Choroid plexus epithelial cell (primary cell): ENCODE measurements at regions not wholly inside any gene's neighbourhood (a gene's known extent, or its start where the extent isn't known, plus 50 kb on each side); places are given as distances from the start of the nearest gene placed in this dataset.

Experiments used
- DNase-seq: peaks from one replicate; pipeline ENCODE4 v3.0.0-alpha.2; 2010; ENCODE audit warnings: low read depth
- H3K4me3 ChIP-seq: 2 replicates; pipeline ENCODE4 v1.5.1; 2011; ENCODE audit warnings: low read depth, mild to moderate bottlenecking, control low read depth, low read length, moderate library complexity
- TF ChIP-seq, protein P1 (sequence below): conservative IDR thresholded peaks from 2 replicates; pipeline ENCODE4 v1.5.1; 2011; ENCODE audit warnings: low read depth, mild to moderate bottlenecking, control low read depth, inconsistent platforms, low read length, moderate library complexity

DNA sequence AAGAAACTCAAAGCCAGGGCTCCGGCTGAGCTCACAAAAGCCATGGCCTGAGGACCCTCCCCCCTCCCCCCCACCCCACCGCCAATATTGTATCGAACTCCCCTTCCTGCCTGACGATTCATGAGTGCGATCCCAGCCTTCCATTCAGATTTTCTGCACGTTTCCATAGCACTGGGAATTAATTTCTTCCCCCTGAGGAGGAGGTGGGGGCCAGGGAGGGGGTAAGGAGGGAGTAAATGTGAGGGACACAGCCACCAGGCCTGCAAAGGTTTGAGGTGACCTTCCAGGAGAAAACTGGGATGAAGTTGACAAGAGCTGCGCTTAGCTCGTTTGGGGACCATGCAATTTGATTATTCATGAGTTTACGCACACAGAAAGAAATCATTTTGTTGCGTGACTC is 527.7 kb downstream of the MN1 start:
- no peak for DNase-seq
- no peak overlapping the region for H3K4me3 ChIP-seq
- TF ChIP-seq, protein P1, sequence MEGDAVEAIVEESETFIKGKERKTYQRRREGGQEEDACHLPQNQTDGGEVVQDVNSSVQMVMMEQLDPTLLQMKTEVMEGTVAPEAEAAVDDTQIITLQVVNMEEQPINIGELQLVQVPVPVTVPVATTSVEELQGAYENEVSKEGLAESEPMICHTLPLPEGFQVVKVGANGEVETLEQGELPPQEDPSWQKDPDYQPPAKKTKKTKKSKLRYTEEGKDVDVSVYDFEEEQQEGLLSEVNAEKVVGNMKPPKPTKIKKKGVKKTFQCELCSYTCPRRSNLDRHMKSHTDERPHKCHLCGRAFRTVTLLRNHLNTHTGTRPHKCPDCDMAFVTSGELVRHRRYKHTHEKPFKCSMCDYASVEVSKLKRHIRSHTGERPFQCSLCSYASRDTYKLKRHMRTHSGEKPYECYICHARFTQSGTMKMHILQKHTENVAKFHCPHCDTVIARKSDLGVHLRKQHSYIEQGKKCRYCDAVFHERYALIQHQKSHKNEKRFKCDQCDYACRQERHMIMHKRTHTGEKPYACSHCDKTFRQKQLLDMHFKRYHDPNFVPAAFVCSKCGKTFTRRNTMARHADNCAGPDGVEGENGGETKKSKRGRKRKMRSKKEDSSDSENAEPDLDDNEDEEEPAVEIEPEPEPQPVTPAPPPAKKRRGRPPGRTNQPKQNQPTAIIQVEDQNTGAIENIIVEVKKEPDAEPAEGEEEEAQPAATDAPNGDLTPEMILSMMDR, result no peak

DNA sequence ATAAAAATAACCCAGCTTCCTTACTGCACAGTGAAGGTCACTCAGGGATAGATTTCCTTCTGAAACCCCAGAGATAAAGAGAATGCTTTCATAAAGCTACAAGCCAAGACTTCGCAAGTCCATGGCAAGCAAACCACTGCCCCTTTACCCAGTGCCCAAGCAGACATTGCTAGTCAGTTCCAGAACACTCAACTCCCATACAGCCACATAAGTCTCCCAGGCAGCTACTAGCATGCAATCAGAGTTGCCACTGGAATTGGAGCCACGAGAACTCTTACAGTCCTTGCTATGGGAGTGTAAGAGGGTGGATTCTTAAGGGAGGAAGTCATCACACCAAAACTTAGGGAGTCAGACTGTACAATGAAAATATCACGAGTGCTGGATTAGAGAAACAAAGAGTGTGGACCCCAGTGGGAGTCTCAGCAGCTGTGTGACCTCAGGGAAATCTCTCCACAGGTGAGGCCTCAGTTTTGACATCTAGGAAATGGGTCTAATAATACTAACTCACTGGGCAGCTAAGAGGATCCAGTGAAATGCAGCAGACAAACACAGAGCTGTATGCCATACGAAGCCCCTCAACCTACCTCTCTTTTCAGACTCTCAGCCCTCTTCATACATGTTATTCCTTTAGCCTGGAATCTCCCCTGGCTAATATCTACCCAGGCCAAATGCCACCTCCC is 526.6 kb downstream of the MN1 start:
- TF ChIP-seq, protein P1, result no peak
- H3K4me3 ChIP-seq, result no peak overlapping the region
- peak; percentile 54 for DNase-seq

DNA sequence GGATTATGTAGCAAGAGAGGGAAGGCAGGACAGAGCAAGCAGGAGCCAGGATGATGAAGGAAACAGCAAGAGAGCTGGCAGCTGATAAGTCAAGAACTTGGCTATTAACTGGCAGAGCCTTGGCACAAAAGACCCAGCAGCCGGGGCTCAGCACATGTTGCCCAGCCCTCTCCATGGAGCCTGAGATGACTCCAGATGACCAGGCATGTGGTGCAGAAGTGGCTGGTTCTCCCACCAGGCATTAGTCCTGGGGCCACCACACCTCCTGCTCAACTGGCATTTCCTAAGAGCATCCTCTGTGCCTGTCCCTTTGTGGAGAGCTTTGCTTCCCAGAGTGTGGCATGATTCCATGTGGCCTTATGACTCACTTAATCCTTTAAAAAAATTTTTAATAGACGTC is 522.6 kb downstream of the MN1 start:
- DNase-seq, result no peak
- TF ChIP-seq, protein P1, result no peak
- no peak overlapping the region for H3K4me3 ChIP-seq

DNA sequence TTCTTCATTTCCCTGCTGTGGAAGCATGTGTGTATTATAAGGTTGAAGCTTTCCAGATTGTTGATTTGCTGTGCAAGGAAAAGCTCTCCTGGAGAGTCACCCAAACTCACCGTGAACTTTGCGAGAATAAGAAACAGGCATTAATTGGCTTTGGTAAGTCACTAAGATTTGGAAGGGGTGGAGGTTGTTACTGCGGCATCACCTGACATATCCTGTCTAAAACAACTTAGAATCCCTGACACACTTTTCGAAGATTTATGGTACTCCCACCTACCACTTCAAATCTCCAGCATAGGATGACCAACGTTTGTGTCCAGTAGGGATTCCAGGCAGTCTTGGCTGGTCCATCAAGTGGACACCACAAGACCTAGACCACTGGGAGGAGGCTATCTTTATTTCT is 518.3 kb downstream of the MN1 start:
- no peak overlapping the region for H3K4me3 ChIP-seq
- TF ChIP-seq, protein P1, result no peak
- DNase-seq, result no peak

DNA sequence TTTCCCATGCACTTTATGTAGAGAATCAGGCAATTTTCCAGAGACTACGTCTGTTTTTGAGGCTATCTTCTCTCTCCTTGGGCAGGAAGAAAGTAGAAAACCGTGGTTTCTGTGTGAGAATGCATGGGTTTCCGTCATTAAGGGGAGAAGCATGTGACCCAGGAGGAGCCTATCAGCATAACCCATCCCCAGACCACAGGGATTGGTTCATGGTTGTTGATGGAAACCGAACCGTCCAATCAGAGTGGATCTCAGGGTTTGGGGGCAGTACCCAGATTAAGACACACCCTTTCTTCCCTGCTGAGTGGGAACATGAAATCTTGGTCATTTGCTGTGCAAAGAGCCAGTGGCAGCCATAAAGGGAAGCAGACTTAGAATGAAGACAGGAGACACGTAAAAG is 517.8 kb downstream of the MN1 start:
- TF ChIP-seq, protein P1, result no peak
- no peak overlapping the region for H3K4me3 ChIP-seq
- no peak for DNase-seq

DNA sequence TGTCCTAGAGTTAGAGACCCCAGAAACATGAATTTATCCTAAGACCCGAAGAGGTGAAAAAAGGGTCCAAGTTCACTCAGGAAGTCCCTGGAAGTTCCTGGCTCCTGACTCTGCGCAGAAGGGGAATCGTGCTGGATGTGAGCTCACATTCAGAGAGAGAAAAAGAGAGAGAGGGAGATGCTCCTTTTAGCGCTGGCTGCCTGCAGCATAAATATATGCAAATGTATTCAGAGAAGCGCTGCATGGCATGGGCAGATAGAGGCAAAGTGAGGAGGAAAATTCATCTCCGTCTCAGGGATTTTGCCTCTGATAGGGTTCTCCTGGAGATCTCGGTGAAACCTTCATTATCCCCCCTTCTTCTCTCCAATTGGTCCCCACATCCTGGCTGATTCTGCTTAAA is 517.2 kb downstream of the MN1 start:
- TF ChIP-seq, protein P1, result no peak
- no peak for DNase-seq
- no peak overlapping the region for H3K4me3 ChIP-seq

DNA sequence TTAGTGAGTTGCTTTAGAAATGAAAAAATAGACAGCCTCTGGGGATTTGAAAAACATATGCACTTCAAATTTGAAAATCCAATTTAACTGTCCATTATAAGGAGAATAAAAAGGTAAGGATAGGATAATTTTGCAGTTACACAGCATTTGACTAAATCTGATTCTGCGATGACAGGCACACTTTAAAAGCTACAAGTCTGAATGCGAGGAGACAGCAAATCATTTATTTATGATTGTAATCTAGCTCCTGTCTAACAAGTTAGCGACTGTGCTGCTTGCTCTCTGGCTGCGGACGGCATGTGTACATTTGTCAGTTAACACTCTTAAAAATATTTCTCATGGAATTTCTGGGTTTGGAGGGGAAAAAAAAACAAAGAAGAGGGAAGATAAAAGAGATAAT is 514.8 kb downstream of the MN1 start:
- no peak overlapping the region for H3K4me3 ChIP-seq
- TF ChIP-seq, protein P1, result no peak
- no peak for DNase-seq
